GM21786 (cell line): ENCODE measurements at regions not wholly inside any gene's neighbourhood (a gene's known extent, or its start where the extent isn't known, plus 50 kb on each side); places are given as distances from the start of the nearest gene placed in this dataset.
"Not testable (repeated sequence)": the region's sequence is repeated elsewhere in the genome, so short reads cannot be mapped to it uniquely, and the experiment has no call there.

Experiments
- ATAC-seq: cut with Tn5 transposase; IDR thresholded peaks from one replicate; pipeline ENCODE4 v1.9.1; 2021; ENCODE audit not compliant: unreplicated experiment

- ATAC-seq: no peak
Observed at GRCh38 chr4:123535037-123535748, 138.6 kb downstream of the SPRY1 start.

DNA sequence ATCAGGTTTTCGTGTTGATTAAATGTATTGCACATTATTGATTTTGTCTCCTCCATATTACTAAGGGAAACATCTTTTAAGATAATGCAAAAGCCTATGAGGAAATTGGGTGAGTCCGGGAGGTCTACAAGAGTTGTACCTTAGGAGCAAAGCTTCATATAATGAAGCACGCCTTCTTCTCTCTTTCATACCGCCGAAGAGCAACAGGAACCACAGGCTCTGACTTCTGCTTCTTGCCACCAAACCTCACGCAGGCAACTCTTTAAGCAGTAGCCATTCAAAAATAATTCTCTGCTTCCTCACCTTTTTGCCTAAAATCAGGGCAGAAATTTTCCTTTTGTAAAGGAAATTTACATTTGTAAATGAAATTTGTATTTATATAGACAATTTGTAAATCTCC lies 139.6 kb downstream of the SPRY1 start:
- ATAC-seq: no peak

GRCh38 chr4:123537906-123538402 lies 141.4 kb downstream of the SPRY1 start:
- ATAC-seq: not testable (repeated sequence)

DNA sequence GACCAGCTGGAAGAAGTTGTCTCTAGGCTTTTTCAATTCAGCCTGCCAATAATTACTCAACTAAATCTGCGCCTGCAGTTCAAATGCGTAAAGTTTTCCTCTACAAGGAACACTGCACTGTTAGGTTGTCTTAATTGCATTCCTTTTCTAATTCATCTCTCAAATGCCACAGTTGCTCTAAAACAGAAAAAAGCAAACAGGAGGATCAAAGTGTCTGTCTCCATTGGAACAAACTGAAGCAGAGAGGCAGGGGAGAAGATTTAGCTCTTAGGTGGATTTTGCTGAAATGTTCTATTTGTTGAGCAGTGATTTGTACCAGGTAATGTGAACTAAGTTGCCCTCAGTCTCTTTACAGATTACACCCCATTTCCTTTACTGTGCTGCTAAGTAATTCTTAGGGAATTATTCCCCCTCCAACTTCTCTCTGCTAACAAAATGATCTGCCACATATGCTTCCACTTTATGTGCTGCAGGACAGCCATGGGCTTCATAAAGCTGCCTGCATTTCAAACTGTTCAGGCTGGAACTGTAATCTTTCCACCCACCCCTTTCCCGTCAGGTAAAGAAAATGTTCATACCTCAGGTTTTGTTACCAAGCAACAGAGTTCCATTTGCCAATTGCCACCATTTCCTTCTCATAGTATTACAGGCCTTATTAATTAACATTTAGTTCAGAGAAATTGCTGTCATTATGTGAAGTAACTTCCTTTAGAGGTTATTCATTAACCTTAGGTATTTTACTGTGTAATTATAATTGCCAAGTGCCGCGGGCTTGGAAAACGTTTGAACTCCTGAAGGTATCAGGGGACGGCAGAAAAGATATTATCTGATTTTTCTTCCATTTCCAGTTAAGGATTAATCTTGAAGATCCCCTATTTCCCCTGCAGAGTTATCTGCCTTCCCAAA lies 149.3 kb downstream of the SPRY1 start:
- no peak for ATAC-seq

DNA sequence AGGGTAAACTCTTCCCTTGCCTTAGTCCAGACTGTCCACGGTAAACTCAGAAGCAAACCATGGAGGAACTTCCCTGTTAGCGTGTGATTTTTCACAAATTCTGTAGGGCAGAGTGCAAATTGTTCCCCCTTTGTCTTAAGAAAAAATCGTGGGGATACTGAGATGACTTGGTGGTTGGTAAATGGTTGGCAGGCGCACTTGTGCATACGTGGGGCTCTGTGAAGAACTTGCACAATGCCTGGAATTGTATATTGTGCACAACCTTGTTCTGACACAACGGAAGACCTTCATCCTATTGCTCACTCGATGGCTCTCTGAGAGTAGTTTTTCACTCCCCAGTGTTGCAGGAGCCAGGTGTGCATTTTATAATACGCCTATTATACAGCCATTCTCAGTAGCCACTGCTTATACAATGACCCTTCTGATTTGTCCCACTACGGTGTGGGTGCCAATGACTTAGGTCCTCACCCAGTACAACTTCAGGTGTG lies 150.0 kb downstream of the SPRY1 start:
- ATAC-seq: no peak

DNA sequence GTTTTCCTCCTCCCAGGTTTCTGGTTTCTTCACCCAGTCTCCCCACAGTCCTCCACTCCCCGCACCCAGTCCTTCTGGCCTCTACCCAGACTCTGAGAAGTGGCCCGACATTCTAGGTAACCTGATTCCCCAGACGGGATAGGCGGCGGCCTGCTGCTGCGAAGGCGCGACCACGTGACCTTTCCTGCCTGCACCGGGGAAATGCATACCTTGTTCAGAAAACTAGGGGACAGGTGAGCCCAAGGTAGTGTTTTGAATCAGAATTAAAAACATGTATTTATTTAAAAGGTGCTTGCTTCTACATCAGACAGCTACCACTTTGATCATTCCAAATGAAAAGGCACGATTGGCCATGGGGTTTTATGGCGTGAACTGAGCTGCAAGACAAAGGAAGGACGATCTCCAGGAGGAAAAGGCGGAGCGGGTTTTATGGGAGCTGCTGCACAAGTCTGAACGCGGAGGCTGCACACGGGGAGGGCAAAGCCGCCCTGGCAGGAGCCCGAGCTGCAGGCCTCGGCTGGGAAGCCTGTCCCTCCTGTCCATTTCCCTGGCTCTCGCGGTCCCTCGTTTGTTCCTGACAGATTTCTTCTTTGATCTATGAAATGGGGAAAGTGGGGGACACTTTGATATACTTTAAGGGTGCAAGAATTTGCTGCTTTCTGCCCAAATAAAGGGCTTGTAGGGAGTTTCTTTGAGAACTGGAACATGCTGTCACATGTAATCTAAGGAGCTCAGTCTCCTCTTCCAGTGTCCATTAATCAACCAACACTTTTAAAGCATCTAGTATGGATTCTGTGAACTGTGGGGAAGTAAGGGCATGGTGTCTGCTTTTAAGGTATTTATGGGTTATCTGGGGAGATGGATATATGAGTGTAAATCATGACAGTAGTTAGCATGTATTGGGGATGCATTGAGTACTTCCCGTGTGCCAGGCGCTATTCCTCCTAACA lies 150.9 kb downstream of the SPRY1 start:
- no peak for ATAC-seq

DNA sequence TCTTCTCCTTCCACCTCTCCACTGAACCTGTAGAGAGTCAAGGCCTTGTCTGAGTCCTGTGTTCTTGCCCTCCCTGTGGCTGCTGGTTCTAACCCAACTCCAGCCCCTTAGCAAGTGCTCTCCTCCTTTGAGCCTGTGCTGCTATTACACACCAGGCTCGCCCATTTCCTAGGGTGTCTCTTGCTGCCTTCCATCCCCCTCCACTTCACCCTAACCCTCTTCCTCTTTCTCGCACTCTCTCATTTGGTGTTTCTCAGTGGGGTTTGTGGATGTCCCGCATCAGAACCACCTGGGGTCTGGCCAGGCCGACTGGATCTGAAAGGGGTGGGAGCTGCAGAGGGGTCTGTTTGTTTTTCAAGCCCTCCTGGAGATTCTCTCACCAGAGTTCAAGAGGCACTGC lies 156.7 kb downstream of the SPRY1 start:
- no peak for ATAC-seq

DNA sequence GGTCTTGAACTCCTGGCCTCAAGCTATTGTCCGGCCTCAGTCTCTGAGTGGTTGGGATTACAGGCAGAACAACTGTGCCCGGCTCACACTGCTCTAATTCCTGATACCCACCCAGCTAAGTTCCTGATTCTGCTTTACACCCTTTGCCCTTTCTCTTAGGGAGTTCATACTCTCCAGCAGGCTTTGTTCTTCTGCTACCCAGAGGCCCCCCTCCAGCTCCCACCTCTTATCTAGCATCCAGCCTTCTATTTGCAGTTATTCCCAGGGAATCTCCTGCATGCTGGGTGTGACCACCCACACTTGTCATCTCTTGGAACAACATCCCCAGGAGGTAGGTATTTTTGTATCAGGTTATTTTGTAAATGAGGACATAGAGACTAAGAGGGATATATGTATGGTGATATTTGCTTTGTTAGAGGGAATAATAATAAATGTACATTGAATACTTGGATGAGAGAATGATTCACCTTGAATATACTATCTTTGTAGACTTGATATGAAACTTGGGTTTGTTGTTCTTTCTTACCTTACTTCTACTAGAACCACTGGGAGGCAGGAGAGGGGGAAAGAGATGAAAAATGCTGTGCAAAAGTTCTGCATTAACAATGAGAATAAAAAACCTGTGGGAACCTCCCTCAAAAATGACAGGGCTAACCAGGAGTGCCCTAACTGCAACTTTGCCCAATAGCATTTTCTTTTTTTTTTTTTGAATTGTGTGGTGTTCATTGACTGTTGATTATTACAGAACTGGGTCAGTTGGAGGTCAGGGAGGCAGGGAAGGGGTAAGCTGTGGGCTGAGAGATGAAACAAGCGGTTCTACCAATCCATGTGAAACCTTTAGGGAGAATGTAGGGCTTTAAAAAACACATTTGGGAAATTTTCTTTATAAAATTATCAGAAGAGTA lies 157.4 kb downstream of the SPRY1 start:
- ATAC-seq: no peak

GRCh38 chr4:123554801-123555232 lies 158.2 kb downstream of the SPRY1 start:
- no peak for ATAC-seq

DNA sequence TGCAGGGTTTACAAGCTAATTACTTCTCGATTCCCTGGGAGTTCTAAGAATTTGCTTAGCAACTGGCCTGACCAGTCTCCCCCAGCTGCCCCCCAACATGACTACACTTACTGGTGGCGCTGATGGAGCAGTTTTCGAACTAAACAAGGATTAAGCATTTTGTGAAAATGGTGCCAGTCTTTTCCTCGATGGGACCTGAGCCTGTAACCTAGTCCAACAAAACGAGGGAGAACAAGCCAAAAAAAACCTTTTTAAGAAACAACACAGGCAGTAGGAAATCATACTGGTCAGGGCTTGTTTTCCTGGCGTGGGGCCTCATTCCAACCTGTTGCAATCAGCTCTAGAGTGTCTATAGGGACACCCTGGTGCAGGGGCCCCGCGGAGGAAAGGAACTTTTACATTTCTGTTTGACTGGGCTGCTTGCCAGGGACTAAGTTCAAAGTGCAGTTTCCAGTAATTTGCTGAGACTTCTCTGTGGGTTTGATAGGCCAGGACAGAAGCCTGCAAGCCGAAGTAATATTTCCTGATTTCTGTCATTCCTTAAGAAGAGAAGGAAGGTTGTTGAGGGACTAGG lies 158.7 kb downstream of the SPRY1 start:
- no peak for ATAC-seq

DNA sequence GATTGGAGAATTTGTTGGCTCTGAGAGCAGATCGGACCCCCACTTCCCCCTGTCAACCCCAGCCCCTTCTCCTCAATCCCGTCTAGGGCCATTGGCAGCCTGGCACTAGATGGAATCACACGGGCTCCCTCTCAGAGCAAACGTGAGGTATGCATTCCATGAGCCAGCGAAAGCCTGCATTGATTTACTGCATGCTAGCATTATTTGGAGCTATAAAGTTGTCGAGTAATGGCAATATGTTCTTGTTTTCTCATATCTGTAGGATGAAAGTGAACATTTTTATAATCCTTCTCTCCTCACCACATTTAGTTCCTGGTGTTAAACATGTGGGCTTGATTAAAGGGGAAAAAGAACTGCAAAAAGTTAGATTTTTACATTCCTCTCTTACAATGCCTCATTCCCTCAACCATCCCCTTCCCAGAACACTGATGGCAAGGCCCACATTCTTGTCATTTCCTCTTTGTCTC lies 159.2 kb downstream of the SPRY1 start:
- ATAC-seq: no peak

DNA sequence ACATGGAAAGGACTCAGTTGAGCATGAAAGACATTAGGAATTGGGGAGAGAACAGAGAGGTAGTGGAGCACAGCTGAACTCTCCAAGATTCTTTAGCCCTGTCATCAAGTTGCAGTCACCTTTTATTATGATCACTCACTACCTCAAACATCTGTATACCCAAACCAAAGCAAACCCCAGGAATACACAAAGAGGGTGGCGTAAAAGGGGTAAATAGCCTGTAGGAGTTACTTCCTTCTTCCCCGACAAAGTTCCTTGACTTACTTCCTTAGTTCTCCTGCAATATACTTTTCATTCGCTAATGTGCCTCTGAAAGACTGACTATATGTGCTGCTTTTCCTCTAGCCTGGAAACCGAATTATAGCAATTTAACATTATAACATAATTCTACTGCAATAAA lies 159.9 kb downstream of the SPRY1 start:
- no peak for ATAC-seq

DNA sequence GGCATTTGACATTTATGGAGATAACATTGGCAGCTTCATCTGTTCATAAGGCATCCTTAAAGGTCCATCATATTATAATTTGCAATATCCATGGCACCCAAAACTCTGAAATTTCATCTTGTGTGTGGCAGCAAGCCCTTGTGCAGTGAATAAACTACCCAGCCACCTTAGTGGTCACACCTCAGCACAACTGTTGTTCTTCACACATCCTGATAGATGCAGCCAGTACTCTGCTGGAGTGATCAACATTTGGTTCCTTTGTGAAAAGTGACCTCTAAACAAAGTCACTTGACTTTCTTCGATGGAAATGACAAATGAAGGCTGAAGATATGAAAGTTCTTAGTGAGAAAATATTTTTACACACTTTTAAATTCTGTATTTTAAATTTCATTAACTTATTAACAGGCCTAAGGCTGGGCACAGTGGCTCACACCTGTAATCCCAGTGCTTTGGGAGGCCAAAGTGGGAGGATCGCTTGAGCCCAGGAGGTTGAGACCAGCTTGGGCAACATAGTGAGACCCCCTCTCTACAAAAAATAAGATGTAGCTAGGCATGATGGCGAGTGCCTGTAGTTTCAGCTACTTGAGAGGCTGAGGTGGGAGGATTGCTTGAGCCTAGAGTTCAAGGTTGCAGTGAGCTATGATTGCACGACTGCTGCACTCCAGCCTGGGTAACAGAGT lies 161.4 kb downstream of the SPRY1 start:
- no peak for ATAC-seq

DNA sequence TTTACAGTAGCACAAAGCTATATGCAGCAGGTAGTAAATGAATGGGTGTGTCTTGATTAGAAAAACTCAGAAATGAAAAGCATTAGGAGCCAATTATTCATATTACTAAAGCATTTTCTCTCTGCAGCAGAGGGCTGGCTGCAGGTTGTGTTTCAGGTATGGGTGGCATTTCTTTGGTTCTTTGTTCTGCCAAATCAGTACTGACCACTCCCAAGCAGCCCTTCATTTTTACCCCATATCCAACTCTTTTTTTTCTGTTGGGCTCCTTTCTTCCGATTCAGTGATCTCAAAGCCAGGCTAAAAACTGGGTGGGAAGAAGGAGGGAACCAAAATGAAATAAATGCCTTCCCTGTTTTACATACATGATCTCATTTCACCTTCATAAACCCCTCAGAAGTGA lies 162.3 kb downstream of the SPRY1 start:
- ATAC-seq: no peak

DNA sequence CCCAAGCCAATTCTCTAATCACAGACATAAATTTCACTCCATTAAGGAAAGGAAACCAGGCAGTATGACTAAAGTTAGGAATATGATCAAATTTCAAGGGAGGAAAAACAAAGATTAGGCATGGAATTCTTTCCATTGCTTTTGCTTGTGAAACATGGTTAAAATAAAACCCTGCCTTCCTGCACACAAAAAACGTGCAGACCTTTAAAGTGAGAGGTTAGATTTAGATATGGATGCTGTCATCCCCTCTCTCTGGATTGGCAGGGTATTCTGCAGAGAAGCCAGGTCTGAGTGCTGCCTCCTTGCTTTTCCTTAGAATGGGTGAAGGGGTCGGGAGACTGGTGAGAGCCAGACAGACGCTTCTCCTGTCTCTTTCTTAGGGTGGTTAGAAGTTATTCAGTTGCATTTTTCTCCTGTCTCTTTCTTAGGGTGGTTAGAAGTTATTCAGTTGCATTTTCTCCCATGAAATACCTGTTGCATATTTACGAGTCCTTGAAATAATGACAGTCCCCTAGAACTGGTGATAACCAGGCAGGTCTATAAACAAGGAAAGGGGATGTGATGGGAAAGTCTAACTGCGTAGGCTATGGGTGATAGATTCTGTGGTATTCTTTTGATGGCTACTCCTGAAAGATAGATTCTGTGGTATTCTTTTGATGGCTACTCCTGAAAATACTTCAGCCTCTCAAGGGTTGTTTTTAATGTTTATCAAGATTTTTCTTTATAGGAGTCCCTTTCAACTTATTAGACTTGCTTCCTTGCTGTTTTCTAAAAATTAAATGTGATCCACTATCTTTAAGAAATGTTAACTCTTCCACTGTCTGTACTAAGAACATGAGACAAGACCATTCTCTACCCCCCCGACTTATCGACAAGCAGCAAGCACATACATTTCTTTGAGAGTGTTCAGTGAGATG lies 163.6 kb downstream of the SPRY1 start:
- no peak for ATAC-seq

DNA sequence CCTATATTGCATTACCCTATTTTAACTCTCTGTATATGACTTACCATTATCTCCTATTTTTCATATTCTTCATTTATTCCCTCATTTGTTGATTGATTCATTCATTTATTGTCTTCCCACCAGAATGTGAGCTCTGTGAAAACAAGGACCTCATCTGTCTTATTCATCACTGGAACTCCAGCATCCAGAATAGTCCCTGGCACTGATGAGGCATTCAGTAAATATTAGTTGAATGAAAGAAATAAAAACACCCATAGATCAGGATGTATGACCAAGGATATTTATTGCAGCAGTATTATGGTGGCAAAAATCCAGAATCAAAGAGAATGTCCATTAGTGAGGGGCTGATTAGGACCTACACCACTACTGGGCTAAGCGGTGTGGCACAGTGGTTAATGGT lies 164.9 kb downstream of the SPRY1 start:
- ATAC-seq: no peak

- no peak for ATAC-seq
Observed at GRCh38 chr4:123562994-123563750, 166.6 kb downstream of the SPRY1 start.
